ENCODE measurements at regions not wholly inside any gene's neighbourhood (a gene's known extent, or its start where the extent isn't known, plus 50 kb on each side); places are given as distances from the start of the nearest gene placed in this dataset.

GRCh38 chr2:155020246-155020645 is 321.8 kb downstream of the KCNJ3 start:
- Histone ChIP-seq H3K4me3 (no peak overlapping the region), H3K36me3 (no peaks in the 10 kb centered on the region), H3K27me3 (no peaks in the 10 kb centered on the region), H3K27ac (no peak overlapping the region), H3K9me3 (no peaks in the 10 kb centered on the region), H3K4me1 (no peaks in the 10 kb centered on the region)
- in situ Hi-C loops (cut with MboI; ENCODE audit: low pct_ligation_motif_present in 1 of 4, low pct_unique_long_range_greater_than_20kb in 1 of 4, low sequenced_read_pairs in 3 of 4): no loop called here
- 60 to 83% methylated on average over 1 of the region's 1 CpG for WGBS, 2 donors (ENCODE audit: low coverage in 1 of 2)
- no peak for DNase-seq
- intact Hi-C loops (cut with DNase I; ENCODE audit: low total_unique reads): no loop called here
- TF ChIP-seq POLR2A (IDR thresholded peaks at IDR 0.05): no peak
- TF ChIP-seq EP300 (IDR thresholded peaks at IDR 0.05; ENCODE audit: low read depth): no peak
- TF ChIP-seq CTCF (IDR thresholded peaks at IDR 0.05): no peak
- no peak for TF ChIP-seq POLR2AphosphoS5 (IDR thresholded peaks at IDR 0.05)

GRCh38 chr2:155010925-155011324 is 312.4 kb downstream of the KCNJ3 start:
- Histone ChIP-seq H3K4me1 (no peaks in the 10 kb centered on the region), H3K27ac (no peak overlapping the region), H3K4me3 (no peak overlapping the region), H3K9me3 (no peaks in the 10 kb centered on the region), H3K36me3 (no peaks in the 10 kb centered on the region), H3K27me3 (no peaks in the 10 kb centered on the region)
- in situ Hi-C loops (cut with MboI; ENCODE audit: low pct_ligation_motif_present in 1 of 4, low pct_unique_long_range_greater_than_20kb in 1 of 4, low sequenced_read_pairs in 3 of 4): no loop called here
- no peak for DNase-seq
- intact Hi-C loops (cut with DNase I; ENCODE audit: low total_unique reads): no loop called here
- no peak for TF ChIP-seq POLR2A (IDR thresholded peaks at IDR 0.05)
- no peak for TF ChIP-seq POLR2AphosphoS5 (IDR thresholded peaks at IDR 0.05)
- no peak for TF ChIP-seq EP300 (IDR thresholded peaks at IDR 0.05; ENCODE audit: low read depth)
- no peak for TF ChIP-seq CTCF (IDR thresholded peaks at IDR 0.05)
- 79 to 86% methylated on average over 2 of the region's 2 CpGs for WGBS, 2 donors (ENCODE audit: low coverage in 1 of 2)

- WGBS, 2 donors (ENCODE audit: low coverage in 1 of 2): 47 to 55% methylated on average over 2 of the region's 2 CpGs
- no peak overlapping the region for H3K27ac ChIP-seq
- no peaks in the 10 kb centered on the region for H3K4me1 ChIP-seq
- H3K36me3 ChIP-seq: no peaks in the 10 kb centered on the region
- intact Hi-C loops (cut with DNase I; ENCODE audit: low total_unique reads) (no loop called here), in situ Hi-C loops (cut with MboI; ENCODE audit: low pct_ligation_motif_present in 1 of 4, low pct_unique_long_range_greater_than_20kb in 1 of 4, low sequenced_read_pairs in 3 of 4) (no loop called here)
- no peak for DNase-seq
- no peaks in the 10 kb centered on the region for H3K27me3 ChIP-seq
- TF ChIP-seq CTCF (IDR thresholded peaks at IDR 0.05) (no peak), POLR2A (IDR thresholded peaks at IDR 0.05) (no peak)
- no peaks in the 10 kb centered on the region for H3K9me3 ChIP-seq
- H3K4me3 ChIP-seq: no peak overlapping the region
Observed at GRCh38 chr2:154995361-154995760, 296.9 kb downstream of the KCNJ3 start.

GRCh38 chr2:154992826-154993225 is 294.3 kb downstream of the KCNJ3 start:
- H3K27ac ChIP-seq: no peak overlapping the region
- no peak overlapping the region for H3K4me3 ChIP-seq
- H3K36me3 ChIP-seq: no peaks in the 10 kb centered on the region
- no peaks in the 10 kb centered on the region for H3K4me1 ChIP-seq
- no peak for DNase-seq
- WGBS, 2 donors (ENCODE audit: low coverage in 1 of 2): 42 to 46% methylated on average over 2 of the region's 2 CpGs
- in situ Hi-C loops (cut with MboI; ENCODE audit: low pct_ligation_motif_present in 1 of 4, low pct_unique_long_range_greater_than_20kb in 1 of 4, low sequenced_read_pairs in 3 of 4): no loop called here
- no peaks in the 10 kb centered on the region for H3K9me3 ChIP-seq
- no peaks in the 10 kb centered on the region for H3K27me3 ChIP-seq
- TF ChIP-seq EP300 (IDR thresholded peaks at IDR 0.05; ENCODE audit: low read depth) (no peak), CTCF (IDR thresholded peaks at IDR 0.05) (no peak), POLR2A (IDR thresholded peaks at IDR 0.05) (no peak), POLR2AphosphoS5 (IDR thresholded peaks at IDR 0.05) (no peak)
- intact Hi-C loops (cut with DNase I; ENCODE audit: low total_unique reads): no loop called here
